RWPE2 (cell line): ENCODE measurements at regions not wholly inside any gene's neighbourhood (a gene's known extent, or its start where the extent isn't known, plus 50 kb on each side); places are given as distances from the start of the nearest gene placed in this dataset.
A peak's percentile ranks its signal among the peaks of the same experiment; 100 is the strongest.

ENCODE experiments used
- ATAC-seq: fragments of 200-7000 bp; cut with Tn5 transposase; 3 replicates; pipeline ENCODE4 v1.9.1; 2021; ENCODE audit warnings: low read depth
- DNase-seq: peaks from one replicate; pipeline ENCODE4 v3.0.0-alpha.2; 2020; ENCODE audit warnings: low spot score
- H3K27ac ChIP-seq: fragments of 450-650 bp; 2 replicates; pipeline ENCODE4 v1.5.1; 2017; ENCODE audit warnings: mild to moderate bottlenecking; ENCODE audit not compliant: poor library complexity, severe bottlenecking
- H3K27me3 ChIP-seq: fragments of 250-450 bp; sonication (Bioruptor Pico); 2 replicates; pipeline ENCODE4 v1.5.1; 2021; ENCODE audit warnings: mild to moderate bottlenecking, moderate library complexity; ENCODE audit not compliant: insufficient read depth, poor library complexity, severe bottlenecking
- H3K36me3 ChIP-seq: fragments of 250-450 bp; sonication (Bioruptor Pico); 2 replicates; pipeline ENCODE4 v1.5.1; 2020; ENCODE audit warnings: low read depth, mild to moderate bottlenecking, moderate library complexity
- H3K4me1 ChIP-seq: fragments of 250-450 bp; sonication (Bioruptor Pico); 2 replicates; pipeline ENCODE4 v1.5.1; 2021; ENCODE audit warnings: mild to moderate bottlenecking, moderate library complexity; ENCODE audit not compliant: insufficient read depth, poor library complexity, severe bottlenecking
- H3K4me3 ChIP-seq: fragments of 250-450 bp; sonication (Bioruptor Pico); 2 replicates; pipeline ENCODE4 v1.5.1; 2021; ENCODE audit warnings: mild to moderate bottlenecking, moderate library complexity; ENCODE audit not compliant: severe bottlenecking
- H3K9me3 ChIP-seq: fragments of 250-450 bp; sonication (Bioruptor Pico); 2 replicates; pipeline ENCODE4 v1.5.1; 2021; ENCODE audit warnings: mild to moderate bottlenecking, moderate library complexity; ENCODE audit not compliant: severe bottlenecking
- TF ChIP-seq, protein P1 (sequence below): fragments of 450-650 bp; IDR thresholded peaks from one replicate; pipeline ENCODE4 v1.5.1; 2017; ENCODE audit warnings: mild to moderate bottlenecking, moderate library complexity; ENCODE audit not compliant: poor library complexity, severe bottlenecking

DNA sequence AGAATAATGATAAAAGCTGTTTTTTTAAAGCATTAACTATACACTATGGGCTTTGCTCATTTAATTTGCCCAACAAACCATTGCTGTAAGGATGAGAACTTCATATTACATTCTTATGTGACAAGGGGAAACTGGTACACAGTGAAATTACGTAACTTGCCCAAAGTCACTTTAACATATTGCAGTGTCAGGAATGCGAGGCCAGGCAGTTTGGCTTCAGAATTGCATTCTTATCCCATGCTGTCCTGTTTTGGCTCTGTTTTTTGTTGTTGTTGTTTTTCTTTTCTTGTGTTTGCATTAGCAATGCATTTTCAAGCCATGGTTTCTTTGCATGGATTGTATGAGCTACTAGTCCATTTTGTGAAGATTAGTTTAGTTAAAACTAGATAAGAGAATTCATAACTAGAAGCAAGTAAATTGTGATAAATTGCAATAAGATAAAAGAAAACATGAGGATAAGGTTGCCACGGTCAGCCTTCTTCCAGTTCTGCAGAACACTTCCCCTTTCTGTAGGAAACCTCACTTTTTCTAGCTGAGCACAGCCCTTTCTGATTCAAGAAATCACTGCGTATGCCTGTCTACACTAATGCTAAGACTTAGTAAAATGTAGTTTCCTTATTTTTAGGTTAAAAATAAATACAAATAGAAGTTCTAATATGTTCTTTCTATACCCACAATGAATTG, 221.3 kb upstream of the KCNJ16 start:
- no peak for ATAC-seq
- no peak for DNase-seq
- Histone ChIP-seq H3K27ac (no peak overlapping the region), H3K4me1 (peaks cover 9% of the 10 kb centered on the region), H3K4me3 (no peak overlapping the region), H3K36me3 (no peaks in the 10 kb centered on the region), H3K9me3 (no peaks in the 10 kb centered on the region), H3K27me3 (no peaks in the 10 kb centered on the region)
- TF ChIP-seq, protein P1, sequence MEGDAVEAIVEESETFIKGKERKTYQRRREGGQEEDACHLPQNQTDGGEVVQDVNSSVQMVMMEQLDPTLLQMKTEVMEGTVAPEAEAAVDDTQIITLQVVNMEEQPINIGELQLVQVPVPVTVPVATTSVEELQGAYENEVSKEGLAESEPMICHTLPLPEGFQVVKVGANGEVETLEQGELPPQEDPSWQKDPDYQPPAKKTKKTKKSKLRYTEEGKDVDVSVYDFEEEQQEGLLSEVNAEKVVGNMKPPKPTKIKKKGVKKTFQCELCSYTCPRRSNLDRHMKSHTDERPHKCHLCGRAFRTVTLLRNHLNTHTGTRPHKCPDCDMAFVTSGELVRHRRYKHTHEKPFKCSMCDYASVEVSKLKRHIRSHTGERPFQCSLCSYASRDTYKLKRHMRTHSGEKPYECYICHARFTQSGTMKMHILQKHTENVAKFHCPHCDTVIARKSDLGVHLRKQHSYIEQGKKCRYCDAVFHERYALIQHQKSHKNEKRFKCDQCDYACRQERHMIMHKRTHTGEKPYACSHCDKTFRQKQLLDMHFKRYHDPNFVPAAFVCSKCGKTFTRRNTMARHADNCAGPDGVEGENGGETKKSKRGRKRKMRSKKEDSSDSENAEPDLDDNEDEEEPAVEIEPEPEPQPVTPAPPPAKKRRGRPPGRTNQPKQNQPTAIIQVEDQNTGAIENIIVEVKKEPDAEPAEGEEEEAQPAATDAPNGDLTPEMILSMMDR: no peak

DNA sequence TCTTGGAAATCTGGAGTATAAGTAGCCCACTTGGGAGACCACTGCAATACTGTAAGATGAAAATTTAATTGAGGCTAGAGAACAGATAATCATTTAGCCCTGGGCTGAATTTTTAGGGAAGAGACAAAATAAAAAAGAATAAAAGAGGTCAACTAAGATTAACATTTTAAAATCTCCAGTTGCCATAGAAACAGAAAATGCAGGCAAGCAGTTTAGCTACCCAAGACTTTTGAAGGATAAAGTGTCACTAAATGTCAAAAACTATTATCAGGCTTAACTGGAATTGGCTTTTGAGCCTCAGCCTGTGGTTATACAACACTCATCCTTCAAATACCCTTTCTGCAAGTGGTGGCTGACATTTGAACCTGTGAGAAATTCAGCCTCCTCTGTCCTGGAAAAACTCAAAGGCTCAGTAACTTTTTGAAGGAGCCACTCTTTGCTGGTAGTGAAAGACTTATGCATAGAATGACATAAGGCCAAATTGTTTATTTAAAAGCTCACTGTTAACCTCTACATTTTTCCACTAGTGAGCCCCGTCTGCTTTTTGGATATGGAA, 220.7 kb upstream of the KCNJ16 start:
- Histone ChIP-seq H3K4me3 (no peak overlapping the region), H3K4me1 (peaks cover 9% of the 10 kb centered on the region), H3K36me3 (no peaks in the 10 kb centered on the region), H3K27me3 (no peaks in the 10 kb centered on the region), H3K27ac (no peak overlapping the region), H3K9me3 (peaks cover 3% of the 10 kb centered on the region)
- DNase-seq (no peak), ATAC-seq (no peak)
- TF ChIP-seq, protein P1: no peak

DNA sequence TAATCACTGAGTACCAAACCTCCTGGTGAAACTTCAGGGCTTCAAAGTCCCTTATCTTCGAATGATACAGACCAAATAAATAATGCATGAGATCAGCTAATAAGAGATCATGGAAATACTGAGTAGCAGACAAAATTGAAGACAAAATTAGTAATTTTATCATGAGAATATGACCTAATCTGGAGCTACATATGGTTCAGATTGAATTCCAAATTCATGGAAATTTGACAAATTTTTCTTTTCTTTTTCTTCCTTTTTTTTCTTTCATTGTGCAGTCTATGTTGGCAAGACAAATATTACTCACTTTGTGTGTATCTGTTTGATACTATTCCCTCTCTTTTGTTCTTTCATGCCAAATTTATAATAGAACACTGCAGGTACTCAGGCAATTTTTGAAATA, 218.1 kb upstream of the KCNJ16 start:
- Histone ChIP-seq H3K27me3 (no peaks in the 10 kb centered on the region), H3K4me1 (peaks cover 9% of the 10 kb centered on the region), H3K9me3 (peaks cover 3% of the 10 kb centered on the region), H3K36me3 (no peaks in the 10 kb centered on the region), H3K4me3 (no peak overlapping the region), H3K27ac (no peak overlapping the region)
- ATAC-seq (no peak), DNase-seq (no peak)
- TF ChIP-seq, protein P1: no peak

DNA sequence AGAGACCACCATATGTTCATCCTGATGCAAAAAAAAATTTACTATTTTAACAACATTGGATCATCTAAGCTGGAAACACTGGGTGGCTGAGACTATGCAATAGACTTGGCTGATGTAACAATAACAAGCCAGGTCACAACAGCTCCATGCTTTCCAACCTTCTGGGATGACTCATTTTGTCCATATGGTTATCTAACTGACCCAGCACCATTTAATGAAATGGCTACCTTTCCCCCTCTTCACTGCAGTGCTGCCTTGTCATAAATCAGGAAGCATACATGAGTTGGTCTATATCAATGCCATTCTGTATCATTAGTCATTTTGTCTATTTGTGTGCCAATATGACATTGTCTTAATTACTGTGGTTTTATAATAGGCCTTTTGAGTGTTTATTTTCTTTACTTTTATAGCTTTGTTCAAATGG, 217.6 kb upstream of the KCNJ16 start:
- peaks cover 9% of the 10 kb centered on the region for H3K4me1 ChIP-seq
- ATAC-seq (peak; percentile 48; the same call in 1 of the 3 replicates), DNase-seq (no peak)
- H3K27me3 ChIP-seq: no peaks in the 10 kb centered on the region
- H3K27ac ChIP-seq: no peak overlapping the region
- H3K4me3 ChIP-seq: no peak overlapping the region
- H3K36me3 ChIP-seq: no peaks in the 10 kb centered on the region
- TF ChIP-seq, protein P1: no peak
- H3K9me3 ChIP-seq: peaks cover 3% of the 10 kb centered on the region

DNA sequence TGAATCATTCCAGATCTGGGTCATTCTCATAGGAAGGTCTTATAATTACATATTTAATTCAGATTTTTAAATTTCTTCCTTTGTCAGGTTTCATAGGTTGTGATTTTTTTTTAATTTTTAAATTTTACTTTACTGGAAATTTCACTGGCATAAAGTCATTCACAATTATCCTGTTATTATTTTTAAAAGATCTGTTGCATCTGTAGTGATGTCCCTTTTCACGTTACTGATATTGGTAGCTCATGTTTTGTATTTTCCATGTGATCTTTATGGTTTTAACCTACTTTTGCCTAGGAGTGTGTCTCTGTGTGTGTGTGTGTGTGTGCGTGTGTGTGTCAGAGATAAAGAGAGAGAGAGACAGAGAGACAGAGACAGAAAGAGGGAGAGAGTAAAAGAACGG, 216.6 kb upstream of the KCNJ16 start:
- H3K4me3 ChIP-seq: no peak overlapping the region
- TF ChIP-seq, protein P1: no peak
- no peak for DNase-seq
- H3K36me3 ChIP-seq: no peaks in the 10 kb centered on the region
- no peak overlapping the region for H3K27ac ChIP-seq
- H3K27me3 ChIP-seq: no peaks in the 10 kb centered on the region
- H3K9me3 ChIP-seq: peaks cover 3% of the 10 kb centered on the region
- H3K4me1 ChIP-seq: peaks cover 9% of the 10 kb centered on the region
- ATAC-seq: no peak
